Neuron (in vitro differentiated cells): ENCODE measurements at regions not wholly inside any gene's neighbourhood (a gene's known extent, or its start where the extent isn't known, plus 50 kb on each side); places are given as distances from the start of the nearest gene placed in this dataset.

Source experiments
- H2AFZ ChIP-seq: one replicate; pipeline ENCODE4 v1.6.1; 2013; ENCODE audit warnings: low read depth, mild to moderate bottlenecking, inconsistent platforms, low read length, moderate library complexity
- H3K27me3 ChIP-seq: one replicate; pipeline ENCODE4 v1.6.1; 2013; ENCODE audit warnings: low read length; ENCODE audit not compliant: insufficient read depth
- H3K36me3 ChIP-seq: one replicate; pipeline ENCODE4 v1.6.1; 2013; ENCODE audit warnings: low read length; ENCODE audit not compliant: insufficient read depth
- H3K4me1 ChIP-seq: one replicate; pipeline ENCODE4 v1.6.1; 2013; ENCODE audit warnings: low read length; ENCODE audit not compliant: insufficient read depth
- H3K4me3 ChIP-seq: 2 replicates; pipeline ENCODE4 v1.5.1; 2013; ENCODE audit warnings: mild to moderate bottlenecking, low read length, moderate library complexity
- H3K9me3 ChIP-seq: one replicate; pipeline ENCODE4 v1.6.1; 2013; ENCODE audit warnings: low read length

- peaks cover 11% of the 10 kb centered on the region for H3K4me1 ChIP-seq
- H3K27me3 ChIP-seq, result no peaks in the 10 kb centered on the region
- H3K9me3 ChIP-seq, result no peaks in the 10 kb centered on the region
- H3K4me3 ChIP-seq, result no peak overlapping the region
- no peaks in the 10 kb centered on the region for H3K36me3 ChIP-seq
- H2AFZ ChIP-seq, result no peak overlapping the region
Observed at GRCh38 chr3:104796556-104796955, 570.2 kb upstream of the ALCAM start.

- H3K9me3 ChIP-seq, result no peaks in the 10 kb centered on the region
- H3K27me3 ChIP-seq, result no peaks in the 10 kb centered on the region
- no peak overlapping the region for H3K4me3 ChIP-seq
- H3K4me1 ChIP-seq, result peaks cover 6% of the 10 kb centered on the region
- no peak overlapping the region for H2AFZ ChIP-seq
- no peaks in the 10 kb centered on the region for H3K36me3 ChIP-seq
Observed at GRCh38 chr3:104805042-104805441, 561.7 kb upstream of the ALCAM start.

- Histone ChIP-seq H3K4me1 (peaks cover 1% of the 10 kb centered on the region), H3K9me3 (no peaks in the 10 kb centered on the region), H2AFZ (no peak overlapping the region), H3K36me3 (no peaks in the 10 kb centered on the region), H3K4me3 (no peak overlapping the region), H3K27me3 (no peaks in the 10 kb centered on the region)
Observed at GRCh38 chr3:104805508-104805907, 561.2 kb upstream of the ALCAM start.

- H3K4me3 ChIP-seq, result no peak overlapping the region
- no peaks in the 10 kb centered on the region for H3K9me3 ChIP-seq
- no peaks in the 10 kb centered on the region for H3K27me3 ChIP-seq
- H3K36me3 ChIP-seq, result no peaks in the 10 kb centered on the region
- peaks cover 10% of the 10 kb centered on the region for H3K4me1 ChIP-seq
- no peak overlapping the region for H2AFZ ChIP-seq
Observed at GRCh38 chr3:104810896-104811295, 555.8 kb upstream of the ALCAM start.

GRCh38 chr3:104816008-104816407 lies 550.7 kb upstream of the ALCAM start:
- Histone ChIP-seq H3K4me3 (no peak overlapping the region), H3K4me1 (peaks cover 16% of the 10 kb centered on the region), H3K9me3 (peaks cover 4% of the 10 kb centered on the region), H2AFZ (no peak overlapping the region), H3K27me3 (no peaks in the 10 kb centered on the region), H3K36me3 (no peaks in the 10 kb centered on the region)

- no peak overlapping the region for H3K4me3 ChIP-seq
- H3K4me1 ChIP-seq, result peaks cover 16% of the 10 kb centered on the region
- peaks cover 5% of the 10 kb centered on the region for H3K9me3 ChIP-seq
- H3K27me3 ChIP-seq, result no peaks in the 10 kb centered on the region
- H3K36me3 ChIP-seq, result no peaks in the 10 kb centered on the region
- H2AFZ ChIP-seq, result no peak overlapping the region
Observed at GRCh38 chr3:104816716-104817115, 550.0 kb upstream of the ALCAM start.

- no peaks in the 10 kb centered on the region for H3K36me3 ChIP-seq
- H3K27me3 ChIP-seq, result no peaks in the 10 kb centered on the region
- no peak overlapping the region for H3K4me3 ChIP-seq
- peaks cover 7% of the 10 kb centered on the region for H3K9me3 ChIP-seq
- peaks cover 16% of the 10 kb centered on the region for H3K4me1 ChIP-seq
- H2AFZ ChIP-seq, result no peak overlapping the region
Observed at GRCh38 chr3:104819333-104819732, 547.4 kb upstream of the ALCAM start.

- no peaks in the 10 kb centered on the region for H3K27me3 ChIP-seq
- H3K4me1 ChIP-seq, result peaks cover 21% of the 10 kb centered on the region
- no peak overlapping the region for H2AFZ ChIP-seq
- H3K9me3 ChIP-seq, result peaks cover 7% of the 10 kb centered on the region
- H3K4me3 ChIP-seq, result no peak overlapping the region
- H3K36me3 ChIP-seq, result no peaks in the 10 kb centered on the region
Observed at GRCh38 chr3:104820959-104821358, 545.8 kb upstream of the ALCAM start.

GRCh38 chr3:104825116-104825515 lies 541.6 kb upstream of the ALCAM start:
- no peaks in the 10 kb centered on the region for H3K36me3 ChIP-seq
- H3K9me3 ChIP-seq, result peaks cover 7% of the 10 kb centered on the region
- no peaks in the 10 kb centered on the region for H3K27me3 ChIP-seq
- no peak overlapping the region for H2AFZ ChIP-seq
- H3K4me1 ChIP-seq, result peaks cover 21% of the 10 kb centered on the region
- no peak overlapping the region for H3K4me3 ChIP-seq

- H3K27me3 ChIP-seq, result no peaks in the 10 kb centered on the region
- no peak overlapping the region for H3K4me3 ChIP-seq
- no peak overlapping the region for H2AFZ ChIP-seq
- H3K4me1 ChIP-seq, result peaks cover 5% of the 10 kb centered on the region
- H3K36me3 ChIP-seq, result no peaks in the 10 kb centered on the region
- H3K9me3 ChIP-seq, result no peaks in the 10 kb centered on the region
Observed at GRCh38 chr3:104831071-104831470, 535.6 kb upstream of the ALCAM start.

GRCh38 chr3:104832530-104832929 lies 534.2 kb upstream of the ALCAM start:
- H3K9me3 ChIP-seq, result no peaks in the 10 kb centered on the region
- H3K27me3 ChIP-seq, result no peaks in the 10 kb centered on the region
- no peaks in the 10 kb centered on the region for H3K4me1 ChIP-seq
- no peaks in the 10 kb centered on the region for H3K36me3 ChIP-seq
- H2AFZ ChIP-seq, result no peak overlapping the region
- H3K4me3 ChIP-seq, result no peak overlapping the region

- Histone ChIP-seq H3K4me3 (no peak overlapping the region), H3K4me1 (no peaks in the 10 kb centered on the region), H3K9me3 (no peaks in the 10 kb centered on the region), H3K27me3 (no peaks in the 10 kb centered on the region), H3K36me3 (no peaks in the 10 kb centered on the region), H2AFZ (no peak overlapping the region)
Observed at GRCh38 chr3:104835376-104835775, 531.3 kb upstream of the ALCAM start.

- no peak overlapping the region for H2AFZ ChIP-seq
- no peak overlapping the region for H3K4me3 ChIP-seq
- H3K9me3 ChIP-seq, result peaks cover 7% of the 10 kb centered on the region
- peaks cover 19% of the 10 kb centered on the region for H3K4me1 ChIP-seq
- no peaks in the 10 kb centered on the region for H3K36me3 ChIP-seq
- H3K27me3 ChIP-seq, result no peaks in the 10 kb centered on the region
Observed at GRCh38 chr3:104846270-104846669, 520.4 kb upstream of the ALCAM start.

GRCh38 chr3:104849070-104849469 lies 517.6 kb upstream of the ALCAM start:
- no peak overlapping the region for H3K4me3 ChIP-seq
- peaks cover 7% of the 10 kb centered on the region for H3K9me3 ChIP-seq
- no peaks in the 10 kb centered on the region for H3K36me3 ChIP-seq
- peaks cover 19% of the 10 kb centered on the region for H3K4me1 ChIP-seq
- H3K27me3 ChIP-seq, result no peaks in the 10 kb centered on the region
- H2AFZ ChIP-seq, result no peak overlapping the region
